ENCODE measurements at regions not wholly inside any gene's neighbourhood (a gene's known extent, or its start where the extent isn't known, plus 50 kb on each side); places are given as distances from the start of the nearest gene placed in this dataset.
A peak's percentile ranks its signal among the peaks of the same experiment; 100 is the strongest.
"Not testable (repeated sequence)": the region's sequence is repeated elsewhere in the genome, so short reads cannot be mapped to it uniquely, and the experiment has no call there.

- DNase-seq: no peak
These were observed 203.7 kb upstream of the RSPO3 start for GRCh38 chr6:126914801-126915200.

GRCh38 chr6:126919947-126920346 is 198.5 kb upstream of the RSPO3 start:
- DNase-seq: peak; percentile 96

DNA sequence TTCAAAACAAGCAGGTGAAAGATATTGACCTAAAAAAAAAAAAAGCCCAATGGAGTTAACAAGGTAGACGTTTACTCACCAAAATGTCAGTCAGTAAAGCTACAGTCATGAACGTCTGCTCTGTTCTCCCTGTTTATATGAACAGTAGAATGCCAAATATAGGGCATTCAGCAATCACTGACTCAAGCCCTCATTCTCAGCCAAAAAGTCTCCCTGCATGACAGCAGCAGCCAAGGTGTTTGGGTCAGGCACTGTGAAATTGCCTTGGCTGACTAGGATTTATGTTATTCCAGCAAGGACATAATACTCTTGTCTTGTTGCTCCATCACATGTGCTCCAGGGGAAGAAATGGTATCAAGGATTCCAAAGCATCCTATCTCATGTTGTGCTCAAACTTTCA is 194.7 kb upstream of the RSPO3 start:
- DNase-seq: no peak

- DNase-seq: no peak
These were observed 191.5 kb upstream of the RSPO3 start for GRCh38 chr6:126926926-126927325.

- no peak for DNase-seq
These were observed 190.6 kb upstream of the RSPO3 start for GRCh38 chr6:126927841-126928240.

DNA sequence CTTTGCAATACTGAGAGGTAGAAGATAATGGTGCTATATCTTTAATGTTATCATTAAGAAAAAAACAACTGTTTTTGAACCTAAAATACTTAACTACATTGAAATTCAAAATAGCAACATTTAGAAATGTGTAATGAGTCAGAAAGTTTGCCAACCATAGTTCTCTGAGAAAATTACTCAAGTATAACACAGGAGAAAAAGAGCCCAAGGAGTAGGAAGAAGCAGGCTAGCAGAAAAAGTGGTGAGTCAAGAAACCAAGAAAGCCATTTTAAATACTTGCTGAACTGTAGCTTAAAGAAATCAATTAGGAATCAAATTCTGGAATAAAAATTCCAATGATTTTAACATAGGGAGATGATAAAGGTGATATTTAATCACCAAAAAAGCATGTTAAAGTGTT is 181.0 kb upstream of the RSPO3 start:
- no peak for DNase-seq

DNA sequence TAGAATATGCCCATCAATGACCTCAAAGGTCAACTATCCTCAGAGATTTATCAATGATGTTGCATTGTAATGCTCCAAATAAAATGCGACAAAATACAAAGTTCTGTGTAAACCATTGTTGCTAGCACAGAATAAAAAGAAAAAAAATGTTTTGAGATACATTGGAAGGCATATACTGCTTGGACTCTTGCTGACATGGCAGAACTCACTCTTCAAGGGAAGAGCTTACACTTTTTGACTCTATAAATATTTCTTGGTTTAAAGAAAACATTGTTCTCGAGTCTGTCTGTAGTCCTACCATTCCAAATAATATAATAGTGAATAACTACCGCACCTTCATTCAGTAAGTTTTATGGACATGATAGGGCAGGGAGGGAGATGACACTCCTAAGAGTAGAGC is 178.7 kb upstream of the RSPO3 start:
- no peak for DNase-seq

GRCh38 chr6:126941751-126942150 is 176.7 kb upstream of the RSPO3 start:
- DNase-seq: no peak

DNA sequence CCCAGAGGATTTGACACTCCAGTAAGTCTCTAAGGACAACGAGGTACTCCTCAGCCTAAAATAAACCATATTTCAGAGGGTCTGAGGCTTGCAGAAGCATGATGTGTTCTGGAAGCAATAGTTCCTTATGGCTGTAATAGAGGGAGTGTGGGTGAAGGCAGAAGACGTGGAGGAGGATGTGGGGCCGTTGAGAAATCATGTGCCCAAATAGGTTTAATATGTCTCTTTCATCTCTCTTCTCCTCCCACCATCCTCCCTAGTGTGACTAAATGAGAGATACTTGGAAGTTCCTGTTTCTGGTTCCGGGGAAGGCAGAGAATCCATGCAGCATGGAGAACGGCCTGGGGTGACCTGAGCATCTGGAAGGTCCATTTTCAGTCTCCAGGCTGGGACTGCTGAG is 174.0 kb upstream of the RSPO3 start:
- DNase-seq: no peak

- no peak for DNase-seq
These were observed 173.3 kb upstream of the RSPO3 start for GRCh38 chr6:126945150-126945685.

DNA sequence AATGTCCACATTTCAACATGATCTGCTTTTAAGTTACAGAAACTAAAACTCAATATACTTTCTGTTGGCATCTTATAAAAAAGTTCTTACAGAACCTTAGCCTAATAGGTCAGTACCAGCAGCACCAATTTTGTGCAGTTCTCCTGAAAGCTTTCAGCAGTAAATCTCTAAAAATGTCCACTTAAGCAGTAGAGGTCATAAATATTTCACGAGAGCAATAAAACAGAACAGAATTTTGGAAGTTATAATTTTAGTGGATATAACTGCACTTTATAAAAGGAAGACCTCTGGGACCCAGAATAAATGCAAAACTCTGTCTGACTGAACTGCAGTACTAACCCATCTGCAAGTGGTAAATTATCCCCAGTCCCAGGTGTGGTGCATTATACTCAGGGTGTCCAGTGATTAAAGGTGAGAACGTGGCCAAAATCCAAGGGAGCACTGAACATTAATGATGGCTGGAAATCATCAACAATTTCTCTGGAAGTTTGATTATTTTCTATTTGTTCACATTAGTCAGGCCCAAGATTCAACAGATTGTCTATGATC is 172.6 kb upstream of the RSPO3 start:
- DNase-seq: no peak

- DNase-seq: no peak
These were observed 171.4 kb upstream of the RSPO3 start for GRCh38 chr6:126947070-126947469.

GRCh38 chr6:126949786-126950185 is 168.7 kb upstream of the RSPO3 start:
- DNase-seq: no peak

GRCh38 chr6:126955621-126956020 is 162.8 kb upstream of the RSPO3 start:
- no peak for DNase-seq

GRCh38 chr6:126957721-126958120 is 160.8 kb upstream of the RSPO3 start:
- DNase-seq: no peak

DNA sequence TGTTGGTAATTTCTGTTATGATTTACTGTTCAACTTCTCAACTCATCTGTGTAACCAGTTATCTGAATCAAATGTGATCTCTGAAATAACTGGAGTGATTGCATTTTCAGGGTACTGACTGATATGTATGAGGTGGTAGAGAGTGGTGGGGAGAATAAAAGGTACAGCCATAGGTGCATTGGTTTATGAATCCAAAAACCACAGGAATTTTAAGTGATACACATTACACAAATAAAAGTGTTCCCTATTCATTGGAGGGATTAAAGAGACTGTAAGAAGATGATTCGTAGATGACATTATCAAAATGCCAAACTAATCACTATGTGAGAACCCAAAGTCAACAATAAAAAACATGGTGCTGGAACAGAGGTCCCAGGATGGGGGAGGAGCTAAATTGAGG is 158.7 kb upstream of the RSPO3 start:
- no peak for DNase-seq

DNA sequence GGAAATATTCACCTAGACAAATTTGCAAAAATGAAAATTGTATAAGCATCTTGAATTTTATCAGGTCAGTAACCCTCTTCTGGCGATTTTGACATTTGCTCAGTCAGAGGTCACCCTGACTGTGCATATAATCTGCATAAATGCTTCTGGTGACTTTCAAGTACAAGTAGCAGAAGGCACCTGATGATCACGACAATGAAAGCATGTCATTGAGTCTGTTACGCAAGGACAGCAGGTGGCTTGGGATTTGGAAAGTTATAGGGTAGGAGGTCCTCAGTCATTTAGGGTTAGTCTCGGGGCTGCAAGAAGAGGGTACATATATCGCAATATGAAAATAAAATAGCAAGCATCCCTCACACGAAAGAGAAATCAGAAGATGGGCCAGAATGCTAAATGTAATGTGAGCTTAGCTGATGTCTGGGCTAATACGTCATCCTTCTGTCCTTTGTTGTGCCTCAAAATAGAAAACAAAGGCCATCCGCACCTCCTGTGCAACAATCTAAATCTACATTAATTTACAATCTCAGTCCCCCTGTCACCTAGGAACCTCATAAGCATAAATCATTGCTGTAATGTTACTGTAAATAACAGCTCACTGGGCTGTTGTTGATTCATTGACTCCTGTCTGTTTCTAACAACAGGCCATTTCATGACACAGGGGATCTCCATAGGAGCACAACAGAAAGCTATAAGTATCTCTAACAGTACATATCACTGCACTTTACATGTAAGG is 155.2 kb upstream of the RSPO3 start:
- DNase-seq: no peak

- DNase-seq: no peak
These were observed 151.0 kb upstream of the RSPO3 start for GRCh38 chr6:126967296-126968005.

- DNase-seq: no peak
These were observed 142.1 kb upstream of the RSPO3 start for GRCh38 chr6:126976253-126976797.

- DNase-seq: no peak
These were observed 134.7 kb upstream of the RSPO3 start for GRCh38 chr6:126983779-126984178.

DNA sequence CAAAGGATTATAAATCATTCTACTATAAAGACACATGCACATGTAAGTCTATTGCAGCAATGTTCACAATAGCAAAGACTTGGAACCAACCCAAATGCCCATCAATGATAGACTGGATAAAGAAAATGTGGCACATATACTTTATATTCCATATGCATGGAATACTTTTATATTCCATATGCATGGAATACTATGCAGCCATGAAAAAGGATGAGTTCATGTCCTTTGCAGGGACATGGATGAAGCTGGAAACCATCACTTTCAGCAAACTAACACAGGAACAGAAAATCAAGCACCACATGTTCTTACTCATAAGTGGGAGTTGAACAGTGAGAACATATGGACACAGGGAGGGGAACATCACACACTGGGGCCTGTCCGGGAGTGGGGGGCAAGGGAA is 130.3 kb upstream of the RSPO3 start:
- DNase-seq: not testable (repeated sequence)

DNA sequence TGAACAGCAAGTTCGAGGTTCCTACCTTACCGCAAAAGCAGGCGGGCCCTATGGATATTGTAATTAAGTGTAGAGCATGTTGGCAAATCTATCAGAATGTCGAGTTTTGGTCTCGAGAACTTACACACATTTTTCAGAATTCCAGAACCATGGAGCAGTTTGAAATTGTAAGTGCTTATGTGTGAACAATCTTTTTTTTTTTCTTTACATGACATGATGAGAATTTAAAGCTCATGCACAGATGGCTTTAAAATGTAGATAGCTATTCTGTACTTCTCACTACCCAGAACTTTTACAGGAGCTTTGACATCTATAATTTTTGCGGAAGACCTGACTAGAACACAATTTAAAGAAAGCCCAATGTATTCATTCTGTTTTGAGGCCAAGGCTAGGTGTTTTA is 117.8 kb upstream of the RSPO3 start:
- DNase-seq: no peak

DNA sequence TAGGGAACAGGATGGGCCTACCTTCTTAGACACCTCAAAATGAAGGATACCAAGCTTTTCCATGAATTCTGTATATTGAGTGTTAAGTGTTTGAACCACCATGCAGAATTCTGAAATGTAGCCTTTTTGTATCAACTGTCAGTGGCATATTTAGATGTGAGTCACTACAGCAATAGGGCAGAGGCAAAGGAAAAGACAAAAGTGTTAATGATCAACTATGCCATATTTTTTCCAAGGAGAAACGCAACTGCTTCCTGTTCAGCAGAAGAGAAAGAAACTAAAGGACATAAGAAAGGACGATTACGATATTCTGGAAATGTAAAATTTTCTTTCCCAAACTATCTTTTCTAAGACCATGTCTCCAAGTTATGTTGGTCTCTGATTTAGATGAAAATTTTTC is 104.6 kb upstream of the RSPO3 start:
- DNase-seq: no peak

DNA sequence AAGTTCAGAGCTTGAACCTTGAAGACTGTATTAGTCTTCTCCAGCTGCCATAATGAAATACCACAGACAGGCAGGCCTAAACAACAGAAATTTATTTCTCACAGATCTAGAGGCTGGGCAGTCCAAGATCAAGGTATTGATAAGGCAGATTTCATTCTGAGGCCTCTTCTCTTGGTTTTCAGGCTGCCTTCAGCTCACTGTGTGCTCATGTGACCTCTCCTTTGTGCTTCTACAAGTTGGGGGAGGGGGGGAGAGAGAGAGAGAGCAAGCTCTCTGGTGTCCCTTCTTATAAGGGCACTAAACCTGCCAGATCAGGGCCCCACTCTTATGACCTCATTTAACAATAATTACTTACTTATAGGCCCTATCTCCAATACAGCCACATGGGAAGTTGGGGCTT is 102.6 kb upstream of the RSPO3 start:
- DNase-seq: no peak

All from fibroblast of skin of right biceps (primary cell).